ENCODE measurements at regions not wholly inside any gene's neighbourhood (a gene's known extent, or its start where the extent isn't known, plus 50 kb on each side); places are given as distances from the start of the nearest gene placed in this dataset.

DNA sequence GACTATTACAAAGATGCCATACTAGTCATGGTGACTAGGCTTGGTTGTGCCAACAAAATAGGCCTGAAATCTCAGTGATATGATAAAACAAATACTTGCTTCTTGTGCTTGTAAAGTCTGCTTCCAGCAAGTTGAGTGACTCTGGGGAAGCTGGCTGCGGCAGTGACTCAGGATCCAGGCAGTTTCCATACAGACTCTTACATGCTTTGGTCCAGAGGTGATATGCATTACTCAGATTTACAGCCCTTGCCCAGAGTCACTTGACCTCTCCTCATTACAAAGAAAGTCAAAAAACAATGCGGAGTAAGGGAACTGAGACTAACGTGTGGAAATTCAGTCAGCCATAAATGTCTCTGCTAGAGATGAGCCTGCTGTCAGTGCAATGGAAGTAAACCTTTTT lies 387.5 kb downstream of the KCNA4 start:
- dilution Hi-C loops (cut with MboI; ENCODE audit: extremely low pct_ligation_motif_present, low sequenced_read_pairs), result no loop called here

More for the DNA sequence above, 387.5 kb downstream of the KCNA4 start:
- no peak overlapping the region for H3K4me2 ChIP-seq (ENCODE audit: insufficient read depth, low read length)
- no peaks in the 10 kb centered on the region for H3K9me1 ChIP-seq (replicated peaks; ENCODE audit: control insufficient read depth, extremely low read depth, insufficient read depth, low read length)
- ChIA-PET CTCF (no interaction called here), POLR2A (no interaction called here)
- H3K79me2 ChIP-seq (ENCODE audit: control insufficient read depth, insufficient read depth, low read length), result no peaks in the 10 kb centered on the region
- H3K27me3 ChIP-seq (ENCODE audit: control insufficient read depth in 2 of 2, insufficient read depth in 2 of 2, low read length in 2 of 2), result no peaks in the 10 kb centered on the region
- DNase-seq (ENCODE audit: low read depth, low spot score) (no peak), FAIRE-seq (no peak)
- H3K9ac ChIP-seq (replicated peaks; ENCODE audit: extremely low read depth, insufficient read depth, low read length), result no peak overlapping the region
- H3K9me3 ChIP-seq (replicated peaks; ENCODE audit: control insufficient read depth, insufficient read depth, low read length), result no peaks in the 10 kb centered on the region
- no peaks in the 10 kb centered on the region for H3K4me1 ChIP-seq (ENCODE audit: control insufficient read depth, extremely low read depth, insufficient read depth, low read length)
- intact Hi-C loops (cut with micrococcal nuclease), result no loop called here
- no peak overlapping the region for H2AFZ ChIP-seq (ENCODE audit: low read depth, low read length)
- no peaks in the 10 kb centered on the region for H4K20me1 ChIP-seq (replicated peaks; ENCODE audit: control insufficient read depth, extremely low read depth, insufficient read depth, low read length)
- TF ChIP-seq POLR2AphosphoS5 (IDR thresholded peaks at IDR 0.05; ENCODE audit: insufficient read depth, low read depth, low read length) (no peak), GATA2 (IDR thresholded peaks at IDR 0.05; ENCODE audit: insufficient read depth, insufficient read length, low read depth, low read length) (no peak), JUN (IDR thresholded peaks at IDR 0.05; ENCODE audit: borderline replicate concordance, insufficient read depth, insufficient read length, low read depth) (no peak), MYC (IDR thresholded peaks at IDR 0.05; ENCODE audit: low read depth, low read length) (no peak), POLR2A (IDR thresholded peaks at IDR 0.05; ENCODE audit: low read depth, low read length) (no peak), FOS (IDR thresholded peaks at IDR 0.05; ENCODE audit: borderline replicate concordance, insufficient read depth, low read length) (no peak), EZH2 (IDR thresholded peaks at IDR 0.05; ENCODE audit: borderline replicate concordance, low read depth, low read length, severe bottlenecking) (no peak)
- TF ChIP-seq, protein P1, sequence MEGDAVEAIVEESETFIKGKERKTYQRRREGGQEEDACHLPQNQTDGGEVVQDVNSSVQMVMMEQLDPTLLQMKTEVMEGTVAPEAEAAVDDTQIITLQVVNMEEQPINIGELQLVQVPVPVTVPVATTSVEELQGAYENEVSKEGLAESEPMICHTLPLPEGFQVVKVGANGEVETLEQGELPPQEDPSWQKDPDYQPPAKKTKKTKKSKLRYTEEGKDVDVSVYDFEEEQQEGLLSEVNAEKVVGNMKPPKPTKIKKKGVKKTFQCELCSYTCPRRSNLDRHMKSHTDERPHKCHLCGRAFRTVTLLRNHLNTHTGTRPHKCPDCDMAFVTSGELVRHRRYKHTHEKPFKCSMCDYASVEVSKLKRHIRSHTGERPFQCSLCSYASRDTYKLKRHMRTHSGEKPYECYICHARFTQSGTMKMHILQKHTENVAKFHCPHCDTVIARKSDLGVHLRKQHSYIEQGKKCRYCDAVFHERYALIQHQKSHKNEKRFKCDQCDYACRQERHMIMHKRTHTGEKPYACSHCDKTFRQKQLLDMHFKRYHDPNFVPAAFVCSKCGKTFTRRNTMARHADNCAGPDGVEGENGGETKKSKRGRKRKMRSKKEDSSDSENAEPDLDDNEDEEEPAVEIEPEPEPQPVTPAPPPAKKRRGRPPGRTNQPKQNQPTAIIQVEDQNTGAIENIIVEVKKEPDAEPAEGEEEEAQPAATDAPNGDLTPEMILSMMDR (IDR thresholded peaks at IDR 0.05; ENCODE audit: extremely low read depth in 1 of 2, insufficient read depth in 1 of 2, low read depth in 1 of 2, low read length in 2 of 2), result no peak
- TF ChIP-seq, protein P2, sequence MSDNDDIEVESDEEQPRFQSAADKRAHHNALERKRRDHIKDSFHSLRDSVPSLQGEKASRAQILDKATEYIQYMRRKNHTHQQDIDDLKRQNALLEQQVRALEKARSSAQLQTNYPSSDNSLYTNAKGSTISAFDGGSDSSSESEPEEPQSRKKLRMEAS (IDR thresholded peaks at IDR 0.05; ENCODE audit: insufficient read depth, insufficient read length), result no peak
- H3K27ac ChIP-seq (ENCODE audit: insufficient read depth, low read depth, low read length), result no peak overlapping the region
- BruUV-seq (replicated peaks), result no TSS peak
- no peak overlapping the region for H3K4me3 ChIP-seq (replicated peaks in 1 of 3; ENCODE audit: insufficient read depth in 1 of 3, low read depth in 1 of 3, low read length in 3 of 3)
- no peaks in the 10 kb centered on the region for H3K36me3 ChIP-seq (ENCODE audit: control insufficient read depth in 2 of 2, extremely low read depth in 1 of 2, insufficient read depth in 2 of 2, low read length in 2 of 2)
